Colon (tissue), 2 donors: ENCODE measurements at regions not wholly inside any gene's neighbourhood (a gene's known extent, or its start where the extent isn't known, plus 50 kb on each side); places are given as distances from the start of the nearest gene placed in this dataset.

ENCODE experiments used
- FAIRE-seq: peaks from 2 replicates; lab custom pipeline; 2012; peaks lifted over from hg19 to GRCh38; lab: Jason Lieb, UNC
- donor health status: control.
- donor health status: control.

DNA sequence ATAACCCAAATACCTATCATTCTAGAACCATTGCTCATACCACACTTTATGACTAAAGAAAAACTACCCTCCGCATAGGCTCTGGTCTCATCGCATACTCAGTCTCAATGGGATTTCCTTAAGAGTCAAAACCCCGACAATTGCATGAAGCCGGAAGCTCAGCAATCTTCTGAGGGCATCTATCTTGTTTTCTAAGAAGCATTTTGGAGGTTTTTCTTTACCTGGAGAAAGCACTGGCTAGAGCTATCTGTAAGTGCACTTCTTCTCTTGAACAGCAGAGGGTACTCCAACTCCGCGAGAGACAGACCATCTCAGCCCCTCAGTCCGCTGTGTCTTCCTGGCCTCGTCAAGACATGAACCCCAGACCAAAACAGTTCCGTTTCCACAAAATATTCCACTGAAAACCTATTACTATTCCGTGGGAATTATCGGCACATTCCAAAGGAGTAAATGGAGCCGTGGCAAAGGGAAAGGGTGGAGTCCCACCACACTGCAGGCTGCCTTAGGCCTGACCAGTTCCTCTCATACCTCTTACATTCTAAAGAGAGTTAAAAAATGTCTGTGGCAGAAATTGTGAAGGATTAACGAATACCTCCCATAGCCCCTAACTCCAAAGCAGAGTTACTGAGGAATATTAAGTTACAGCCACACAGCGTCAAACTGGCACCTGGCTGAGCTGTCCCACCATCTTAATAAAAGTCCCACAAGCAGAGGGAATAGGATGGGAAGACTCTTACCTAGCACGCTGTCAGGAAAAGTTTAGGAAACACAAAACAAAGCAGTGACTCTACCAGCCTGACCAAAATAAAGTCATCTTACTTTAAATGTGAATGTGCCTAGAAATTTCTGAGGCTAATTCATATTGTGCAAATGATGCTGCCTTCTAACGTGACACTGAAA lies 325.6 kb upstream of the VRK2 start:
- no peak for FAIRE-seq

DNA sequence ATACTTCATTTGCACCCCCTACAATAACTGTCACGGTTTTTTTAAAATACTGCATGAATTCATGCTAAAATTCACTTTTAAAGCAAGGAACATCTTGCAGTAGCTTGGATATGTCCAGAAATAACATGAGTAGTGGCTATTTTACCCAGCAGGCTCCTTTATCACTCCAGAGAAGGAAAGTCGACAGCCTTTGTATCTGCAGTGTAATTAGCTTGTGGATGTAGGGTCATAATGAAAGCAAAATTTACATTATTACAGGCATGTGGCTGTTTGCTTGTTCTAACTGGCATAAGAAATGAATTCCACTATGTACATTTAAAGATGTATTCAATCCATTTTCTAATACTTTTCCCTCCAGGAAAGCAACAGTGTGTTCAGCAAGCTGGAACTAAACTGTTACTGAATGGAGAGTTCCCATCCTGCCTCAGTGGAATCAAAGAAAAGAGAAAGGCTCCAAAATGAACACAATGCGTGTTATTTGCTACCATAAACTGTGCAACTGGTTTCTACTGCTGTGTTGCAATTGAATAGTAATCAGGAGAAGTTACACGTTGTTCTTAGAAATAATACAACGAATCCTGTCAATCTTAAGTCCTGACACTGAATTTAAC lies 321.2 kb upstream of the VRK2 start:
- no peak for FAIRE-seq

DNA sequence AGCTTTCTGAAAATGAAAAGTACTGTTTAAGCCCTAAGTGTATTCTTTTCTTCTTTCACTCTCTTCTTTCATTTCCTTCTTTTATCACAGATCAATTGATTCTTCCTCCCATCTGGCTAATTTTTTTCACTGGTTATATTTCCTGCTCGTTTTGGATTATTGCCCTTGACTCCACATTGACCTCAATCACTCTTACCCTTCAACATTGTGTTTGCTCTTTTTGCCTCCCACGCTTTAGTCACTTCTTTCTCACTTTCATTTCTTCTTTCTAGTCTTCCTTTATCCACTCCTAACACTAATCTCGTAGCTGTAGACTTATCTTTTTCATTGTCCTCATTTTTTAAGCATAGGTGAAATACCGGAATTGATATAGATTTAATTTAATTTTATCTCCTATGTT lies 320.3 kb upstream of the VRK2 start:
- no peak for FAIRE-seq

DNA sequence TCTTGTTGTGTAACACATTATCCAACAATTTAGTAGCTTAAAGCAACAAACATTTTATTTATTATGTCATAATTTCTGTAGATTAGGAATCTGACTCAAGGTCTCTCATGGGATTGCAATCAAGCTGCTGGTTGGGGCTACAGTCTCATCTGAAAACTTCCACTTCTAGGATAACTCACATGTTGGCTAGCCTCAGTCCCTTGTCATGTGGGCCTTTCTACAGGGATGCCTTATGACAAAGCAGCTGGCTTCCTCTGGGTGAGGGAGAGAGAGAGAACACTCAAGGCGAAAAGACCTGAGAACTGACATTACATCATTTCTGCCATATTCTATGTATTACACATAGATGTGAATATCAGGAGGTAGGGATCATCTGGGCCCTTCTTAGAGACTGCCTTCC lies 317.9 kb upstream of the VRK2 start:
- no peak for FAIRE-seq

DNA sequence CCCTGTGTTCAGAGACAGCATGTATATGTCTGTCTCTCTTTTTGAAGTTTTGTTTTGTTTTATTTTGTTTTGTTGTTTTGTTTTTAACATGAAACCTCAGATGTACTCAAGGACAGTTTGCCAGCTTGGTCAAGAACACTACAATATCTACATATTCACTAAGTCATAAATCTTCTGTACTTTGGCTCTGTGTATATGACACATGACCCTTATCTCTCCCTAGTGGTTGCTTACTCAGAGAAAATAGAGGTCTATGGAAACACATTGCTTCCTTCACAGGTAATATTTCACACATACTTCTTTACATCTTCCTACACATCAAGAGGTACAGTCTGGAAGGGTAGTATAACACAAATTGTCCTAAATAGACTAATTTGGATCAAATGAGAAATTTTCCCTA lies 312.6 kb upstream of the VRK2 start:
- no peak for FAIRE-seq

DNA sequence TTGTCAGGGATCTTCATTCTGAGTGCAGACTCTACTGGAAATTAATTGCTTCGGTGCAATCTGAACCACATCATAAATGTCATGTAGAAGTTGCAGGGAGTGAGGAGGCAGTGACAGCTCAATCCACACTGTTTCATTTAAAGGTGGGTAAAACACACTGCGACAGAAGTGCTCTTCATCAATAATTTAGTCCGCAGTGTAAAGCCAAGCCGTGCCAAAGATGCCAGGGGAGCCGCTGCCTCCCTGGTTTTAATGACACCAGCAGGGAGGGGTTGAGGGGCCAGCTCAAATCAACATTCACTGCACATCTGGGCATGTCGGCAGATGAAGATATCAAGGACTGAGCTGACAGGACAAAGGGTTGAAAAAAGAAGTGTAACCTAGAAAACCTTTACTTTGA lies 305.7 kb upstream of the VRK2 start:
- no peak for FAIRE-seq

DNA sequence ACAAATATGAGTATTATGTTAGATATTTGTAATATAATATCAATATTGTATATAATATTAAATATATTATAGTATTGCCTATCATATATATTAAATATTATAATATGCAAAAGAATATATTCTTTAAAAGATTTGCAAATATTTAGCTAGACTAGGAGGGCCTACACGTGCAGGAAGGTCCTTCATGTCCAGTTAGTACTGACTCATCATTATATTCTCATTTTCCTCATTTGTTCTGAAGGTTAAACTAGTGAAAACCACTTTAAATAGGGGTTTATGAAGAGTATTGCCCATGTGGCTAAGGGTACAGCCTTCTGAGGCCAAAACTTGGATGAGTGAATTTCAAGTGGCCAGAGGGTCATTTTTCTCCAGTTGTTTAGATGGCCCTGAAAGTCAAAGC lies 293.0 kb upstream of the VRK2 start:
- no peak for FAIRE-seq

DNA sequence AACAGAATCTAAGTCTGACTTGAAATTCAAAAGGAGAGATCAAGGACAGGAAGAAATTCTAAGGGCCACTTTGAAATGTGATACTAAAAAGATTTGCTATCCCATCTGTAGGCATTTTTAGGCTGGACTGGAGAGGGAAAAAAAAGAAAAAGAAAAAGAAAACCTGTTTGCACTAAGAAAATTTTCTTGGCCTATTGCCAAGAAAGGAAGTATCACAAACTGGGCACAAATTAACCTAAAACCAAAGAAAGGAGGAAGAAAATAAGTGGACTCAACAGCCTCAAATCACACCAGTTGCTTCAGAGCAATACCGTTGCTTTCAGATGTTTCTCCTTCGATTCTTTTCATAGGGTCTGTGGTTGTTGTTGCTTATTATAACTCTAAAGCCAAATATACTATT lies 287.9 kb upstream of the VRK2 start:
- FAIRE-seq, result no peak

DNA sequence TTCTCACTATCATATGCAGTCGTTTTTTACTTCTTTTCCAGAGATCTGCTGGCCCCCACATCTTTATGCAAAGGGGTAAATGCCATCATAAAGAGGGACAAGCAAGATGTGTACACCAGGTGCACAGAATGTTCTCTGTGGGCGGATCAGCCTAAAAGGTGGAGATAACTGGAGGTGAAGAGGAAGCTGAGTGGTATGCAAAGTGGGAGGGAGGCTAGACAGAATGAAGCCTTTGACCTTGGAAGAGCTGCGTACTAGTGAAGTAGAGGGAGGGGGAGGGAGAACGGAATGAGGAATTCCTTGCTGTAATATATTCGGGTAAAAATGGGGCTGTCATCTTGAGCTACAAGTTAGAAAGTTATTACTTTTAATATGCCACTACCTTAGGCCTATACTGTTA lies 287.5 kb upstream of the VRK2 start:
- FAIRE-seq, result no peak

DNA sequence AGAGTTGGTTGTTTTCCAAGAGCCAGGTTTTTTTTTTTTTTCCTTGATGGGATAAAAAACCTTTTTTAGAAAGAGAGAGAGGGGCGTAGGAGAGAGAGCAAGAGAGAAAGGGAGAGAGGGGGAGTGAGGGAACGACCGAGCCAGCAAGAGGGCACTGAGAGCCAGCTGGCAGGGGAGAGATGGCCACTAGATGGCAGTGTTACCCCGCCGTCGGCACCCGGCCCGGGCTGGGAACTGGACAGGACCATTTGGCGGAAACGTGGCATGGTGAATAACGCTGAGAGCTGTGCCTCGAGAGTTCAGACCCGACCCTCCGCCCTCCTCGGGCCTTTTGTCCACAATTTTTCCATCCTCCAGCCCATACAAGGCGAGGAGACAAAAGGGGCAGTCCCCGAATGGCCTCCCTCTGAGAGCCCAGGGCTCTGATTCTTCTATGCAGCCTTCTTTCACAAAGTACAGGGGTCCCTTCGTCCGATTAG lies 286.7 kb upstream of the VRK2 start:
- no peak for FAIRE-seq

DNA sequence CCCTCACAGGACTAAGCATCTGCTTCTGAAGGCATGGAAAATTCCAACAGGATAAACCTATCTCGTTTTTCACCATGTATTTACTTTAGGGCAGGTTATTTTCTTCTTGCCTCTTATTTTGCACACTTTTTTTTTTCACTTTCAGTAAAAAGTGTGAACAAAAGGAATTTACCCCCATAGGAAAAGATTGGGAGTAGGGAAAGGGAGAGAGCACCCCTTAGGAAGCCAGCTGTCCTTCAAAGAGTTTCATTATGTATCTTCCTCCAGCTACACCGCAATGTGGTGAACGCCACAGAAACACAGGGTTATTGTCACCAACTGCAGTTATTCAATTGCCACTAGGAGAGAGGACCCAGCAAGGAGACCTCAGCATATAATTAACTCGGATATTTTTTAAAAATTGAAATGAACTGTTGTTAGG lies 286.2 kb upstream of the VRK2 start:
- no peak for FAIRE-seq

DNA sequence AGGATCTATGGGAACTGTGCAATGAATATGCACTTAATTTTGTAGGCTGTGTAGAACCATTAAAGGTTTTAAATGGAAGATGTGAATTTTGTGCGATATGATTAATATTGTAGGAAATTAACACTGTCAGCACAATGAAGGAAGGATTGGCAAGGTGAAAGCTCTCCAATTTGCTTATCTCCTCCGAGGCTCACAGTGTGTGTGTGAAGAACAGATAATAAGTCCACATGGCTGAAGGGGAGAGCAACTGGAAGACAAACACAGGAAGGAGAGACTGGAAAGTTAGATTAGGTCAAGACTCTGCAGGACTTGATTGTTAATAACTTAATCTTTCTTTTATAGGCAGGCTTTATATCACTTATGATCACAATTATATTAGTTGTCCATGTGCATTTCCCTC lies 269.7 kb upstream of the VRK2 start:
- FAIRE-seq, result no peak

DNA sequence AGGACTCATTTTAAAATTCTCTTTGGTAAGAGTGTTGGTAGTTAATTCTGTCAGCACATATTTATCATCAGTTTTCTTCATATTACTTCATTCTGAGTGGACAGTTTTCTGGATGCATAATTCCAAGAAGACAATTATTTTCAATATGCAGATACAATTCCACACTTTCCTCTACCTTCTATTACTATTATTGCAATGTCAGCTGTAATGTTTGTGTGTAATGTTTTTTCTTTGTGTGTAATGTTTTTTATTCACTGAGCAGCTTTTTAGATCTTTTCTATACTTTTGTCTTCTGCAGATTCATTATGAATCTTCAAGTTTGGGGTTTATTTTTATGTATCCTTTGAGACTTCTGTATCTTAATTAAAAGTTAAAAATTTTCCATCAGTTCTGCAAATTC lies 264.0 kb upstream of the VRK2 start:
- no peak for FAIRE-seq

DNA sequence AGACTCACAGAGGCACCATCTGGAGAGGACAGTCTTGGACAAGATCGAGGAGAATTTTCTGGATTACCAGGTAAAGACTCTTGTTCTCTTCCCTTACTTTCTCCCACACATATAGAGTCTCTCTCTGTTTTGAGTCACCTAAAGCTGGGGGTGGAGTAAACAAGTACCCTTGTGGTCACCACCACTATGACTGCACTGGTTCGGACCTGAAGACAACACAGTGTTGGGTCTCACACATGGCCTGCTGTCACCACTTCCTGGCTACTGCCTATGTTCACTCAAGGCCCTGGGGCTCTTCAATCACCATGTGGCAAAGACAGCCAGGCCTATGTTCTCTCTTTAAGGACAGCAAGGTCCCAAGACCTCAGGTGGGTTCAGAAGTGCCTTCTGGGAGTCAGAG lies 253.3 kb upstream of the VRK2 start:
- no peak for FAIRE-seq

DNA sequence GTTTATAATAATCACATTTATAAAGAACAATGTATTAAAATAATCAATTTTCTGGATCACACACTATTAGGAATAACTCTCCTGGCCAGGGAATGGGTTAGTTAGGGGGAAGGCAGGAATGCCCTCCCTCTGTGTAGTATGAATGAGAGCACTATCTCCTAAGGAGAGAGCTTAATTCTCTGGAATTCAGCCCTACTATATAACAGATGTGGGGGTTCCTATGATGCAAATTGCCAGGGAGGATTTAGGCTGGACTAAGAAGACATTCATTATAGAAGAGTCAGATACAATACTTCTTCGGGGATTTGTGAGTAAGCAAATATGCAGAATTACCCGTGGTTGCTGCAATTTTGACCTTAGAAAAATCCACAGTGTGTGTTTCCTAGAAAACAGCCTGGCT lies 250.1 kb upstream of the VRK2 start:
- FAIRE-seq, result no peak

DNA sequence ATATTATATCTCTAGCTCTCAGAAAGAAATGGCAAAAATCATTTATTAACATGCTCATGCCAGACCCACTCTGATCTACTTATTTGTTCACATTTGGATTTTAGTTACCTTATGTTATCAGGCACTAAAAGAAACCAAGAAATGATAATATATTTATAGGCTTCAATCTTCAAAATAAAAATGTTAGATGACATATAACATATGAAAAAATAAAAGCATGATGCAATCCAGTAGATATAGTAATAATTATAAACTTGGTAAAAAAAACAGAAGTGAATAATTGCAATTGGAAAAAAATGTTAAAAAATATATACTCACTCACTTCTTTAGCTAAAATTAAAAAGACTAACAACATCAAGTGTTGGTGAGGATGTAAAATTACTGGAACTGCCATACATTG lies 248.3 kb upstream of the VRK2 start:
- no peak for FAIRE-seq

DNA sequence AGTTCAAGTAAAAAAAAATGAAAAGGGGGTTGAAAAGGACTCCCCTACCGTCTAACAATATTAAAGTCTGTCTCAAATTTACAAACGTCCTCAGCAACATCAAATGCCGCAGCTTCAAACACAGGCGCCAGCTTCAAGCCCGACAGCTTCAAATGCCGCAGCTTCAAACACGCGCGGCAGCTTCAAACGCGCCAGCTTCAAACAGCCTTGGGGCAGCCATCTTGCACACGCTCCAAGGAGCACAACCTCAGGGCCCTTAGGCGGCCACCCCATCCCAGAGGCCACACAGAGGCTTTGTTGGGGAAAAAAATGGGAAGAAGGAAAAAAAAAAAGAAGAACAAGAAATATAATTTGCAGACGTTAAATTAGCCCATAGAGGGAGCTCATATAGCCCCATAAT lies 244.4 kb upstream of the VRK2 start:
- no peak for FAIRE-seq

DNA sequence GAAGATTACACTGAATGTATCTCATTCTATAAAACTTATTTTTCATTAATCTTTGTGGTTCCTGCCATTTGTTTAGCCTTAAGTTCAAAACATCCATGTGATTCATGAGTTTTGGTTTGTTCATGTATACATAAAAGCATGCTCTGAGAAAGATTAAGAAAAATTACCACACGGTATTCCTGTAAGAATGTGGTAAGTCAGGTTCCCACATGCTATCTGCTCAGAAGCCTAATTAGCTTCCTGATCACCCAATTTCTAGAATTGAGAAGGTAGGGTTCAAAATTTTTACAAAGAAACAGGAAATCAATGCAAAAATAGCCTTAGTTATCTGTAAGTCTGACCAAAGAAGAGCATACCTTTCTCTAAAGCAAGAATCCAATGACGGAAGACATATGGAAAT lies 241.6 kb upstream of the VRK2 start:
- FAIRE-seq, result no peak

DNA sequence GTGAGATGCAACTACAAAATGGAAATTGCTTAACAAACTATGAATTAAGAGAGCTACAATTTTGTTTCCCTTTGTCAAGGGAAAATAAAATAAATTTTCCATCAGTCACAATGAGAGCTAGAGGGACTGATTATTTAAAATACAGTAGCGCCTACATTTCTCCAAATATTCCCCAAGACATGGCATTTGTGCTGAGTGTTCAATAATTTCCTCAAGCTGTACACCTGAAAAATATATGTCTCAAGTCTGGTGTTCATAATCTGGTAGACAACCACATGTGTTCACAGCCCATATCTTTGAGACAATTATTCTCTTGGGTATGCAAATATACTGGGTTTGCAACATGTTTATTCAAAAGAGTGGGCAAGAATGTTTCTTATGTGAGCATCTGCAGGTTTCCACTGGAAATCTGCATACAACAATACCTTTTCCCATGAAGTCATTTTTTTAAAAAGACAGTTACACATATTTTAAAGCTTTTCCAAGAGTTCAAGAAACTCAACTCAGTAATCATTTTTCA lies 240.1 kb upstream of the VRK2 start:
- no peak for FAIRE-seq

DNA sequence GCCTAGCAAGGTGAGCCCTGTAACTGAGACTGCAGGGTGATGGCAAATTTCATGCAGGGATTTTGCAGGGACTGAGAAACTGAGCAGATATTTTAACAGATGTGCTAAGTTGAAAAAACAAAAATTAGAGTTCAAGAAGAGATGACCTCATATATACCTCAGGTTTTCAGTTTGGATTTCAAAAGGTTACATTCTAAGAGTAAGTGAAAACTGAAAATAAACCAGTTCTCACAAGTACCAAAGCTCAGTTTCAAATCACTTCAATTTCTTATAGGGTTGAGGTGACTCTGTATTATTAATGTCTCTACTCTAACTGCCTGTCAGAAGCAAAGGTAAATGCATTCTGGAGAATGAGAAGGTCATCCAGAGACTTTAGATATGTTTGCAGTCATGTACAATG lies 237.4 kb upstream of the VRK2 start:
- no peak for FAIRE-seq

DNA sequence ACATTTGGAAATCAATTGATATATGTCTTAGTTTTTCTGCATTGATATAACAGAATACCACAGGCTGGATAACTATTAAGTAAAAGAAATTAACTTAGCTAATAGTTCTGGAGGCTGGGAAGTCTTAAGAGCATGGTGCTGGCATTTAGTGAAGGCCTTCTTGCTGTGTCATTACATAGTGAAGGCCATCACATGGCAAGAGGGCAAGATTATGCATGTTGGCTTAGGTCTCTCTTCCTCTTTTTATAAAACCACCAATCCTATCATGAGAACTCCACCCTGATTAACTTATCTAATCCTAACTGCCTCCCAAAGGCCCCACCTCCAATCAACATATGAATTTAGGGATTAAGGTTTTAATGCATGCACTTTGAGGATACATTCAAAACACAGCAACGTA lies 225.5 kb upstream of the VRK2 start:
- FAIRE-seq, result no peak

DNA sequence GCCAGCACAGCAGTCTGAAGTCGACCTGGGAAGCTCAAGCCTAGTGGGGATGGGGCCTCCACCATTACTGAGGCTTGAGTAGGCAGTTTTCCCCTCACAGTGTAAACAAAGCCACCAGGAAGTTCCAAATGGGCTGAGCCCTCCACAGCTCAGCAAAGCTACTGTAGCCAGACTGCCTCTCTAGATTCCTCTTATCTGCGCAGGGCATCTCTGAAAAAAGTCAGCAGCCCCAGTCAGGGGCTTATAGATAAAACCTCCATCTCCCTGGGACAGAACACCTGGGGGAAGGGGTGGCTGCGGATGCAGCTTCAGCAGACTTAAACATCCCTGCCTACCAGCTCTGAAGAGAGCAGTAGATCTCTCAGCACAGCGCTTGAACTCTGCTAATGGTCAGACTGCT lies 218.4 kb upstream of the VRK2 start:
- no peak for FAIRE-seq

DNA sequence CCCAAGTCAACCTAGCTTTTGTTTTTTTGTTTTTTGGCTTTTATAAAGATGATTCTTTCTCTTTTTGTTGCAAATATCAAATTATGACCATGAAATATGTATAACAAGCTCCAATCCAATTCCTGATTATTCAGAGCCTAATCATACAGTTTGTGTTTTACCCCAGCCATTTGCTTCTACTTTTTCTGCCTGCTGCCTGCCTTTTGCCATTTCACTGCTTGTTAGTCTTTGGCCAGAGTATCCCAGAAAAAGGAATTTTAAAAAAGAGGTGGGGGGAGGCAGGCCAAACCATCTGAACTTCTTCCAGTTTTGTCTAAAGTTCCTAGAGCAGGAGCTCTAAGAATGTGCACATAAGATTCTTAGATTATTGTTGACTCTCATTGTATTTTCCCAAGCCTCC lies 211.9 kb upstream of the VRK2 start:
- no peak for FAIRE-seq

DNA sequence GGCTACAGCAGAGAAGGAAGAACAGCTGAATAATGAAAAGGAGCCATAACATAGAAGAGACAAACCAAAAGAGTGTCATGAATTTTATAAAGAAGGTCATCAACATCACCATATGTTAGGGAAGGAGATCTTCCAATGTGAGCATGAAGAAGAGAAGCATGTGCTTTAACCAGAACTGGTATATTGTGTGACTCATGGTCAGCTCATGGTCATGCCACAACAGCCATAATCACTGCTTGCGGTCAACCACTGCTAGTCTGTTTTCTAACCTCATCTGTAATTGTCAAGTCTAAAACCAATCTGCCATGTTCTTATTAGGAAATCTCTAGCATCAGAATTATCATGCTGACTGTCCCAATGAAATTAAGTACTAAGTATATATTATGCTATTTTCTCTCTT lies 204.1 kb upstream of the VRK2 start:
- FAIRE-seq, result no peak
